ENCODE measurements at regions not wholly inside any gene's neighbourhood (a gene's known extent, or its start where the extent isn't known, plus 50 kb on each side); places are given as distances from the start of the nearest gene placed in this dataset.

- Histone ChIP-seq H3K9me3 (ENCODE audit: insufficient read depth, low read length) (no peaks in the 10 kb centered on the region), H3K27ac (ENCODE audit: low read length) (no peak overlapping the region), H3K27me3 (ENCODE audit: low read depth, low read length) (no peaks in the 10 kb centered on the region), H3K9ac (ENCODE audit: low read length) (no peak overlapping the region), H4K20me1 (ENCODE audit: insufficient read depth, low read length) (no peaks in the 10 kb centered on the region), H3K79me2 (ENCODE audit: low read length) (no peaks in the 10 kb centered on the region), H3K4me1 (ENCODE audit: low read length) (no peaks in the 10 kb centered on the region), H3K36me3 (replicated peaks; ENCODE audit: low read depth, low read length) (no peaks in the 10 kb centered on the region), H3K4me2 (ENCODE audit: low read length) (no peak overlapping the region), H2AFZ (ENCODE audit: low read depth, low read length) (no peak overlapping the region), H3K4me3 (ENCODE audit: low read length) (no peak overlapping the region)
- TF ChIP-seq CTCF (IDR thresholded peaks at IDR 0.05; ENCODE audit: low read depth, low read length): no peak
- TF ChIP-seq EZH2phosphoT487 (IDR thresholded peaks at IDR 0.05; ENCODE audit: low read depth): no peak
Measured at GRCh38 chr14:34003082-34003668, 52.3 kb upstream of the EGLN3 start.

Measured in OCI-LY3 (cell line).